HL-60 (cell line): ENCODE measurements at regions not wholly inside any gene's neighbourhood (a gene's known extent, or its start where the extent isn't known, plus 50 kb on each side); places are given as distances from the start of the nearest gene placed in this dataset.

ENCODE experiments used
- POLR2AphosphoS5 ChIP-seq: IDR thresholded peaks from 2 replicates; pipeline ENCODE4 v1.6.1; 2012; ENCODE audit warnings: low read depth
- TF ChIP-seq, protein P1 (sequence below): IDR thresholded peaks from one replicate; pipeline ENCODE4 v1.5.1; 2011; ENCODE audit warnings: low read length, control low read depth, inconsistent platforms; ENCODE audit not compliant: insufficient read depth

DNA sequence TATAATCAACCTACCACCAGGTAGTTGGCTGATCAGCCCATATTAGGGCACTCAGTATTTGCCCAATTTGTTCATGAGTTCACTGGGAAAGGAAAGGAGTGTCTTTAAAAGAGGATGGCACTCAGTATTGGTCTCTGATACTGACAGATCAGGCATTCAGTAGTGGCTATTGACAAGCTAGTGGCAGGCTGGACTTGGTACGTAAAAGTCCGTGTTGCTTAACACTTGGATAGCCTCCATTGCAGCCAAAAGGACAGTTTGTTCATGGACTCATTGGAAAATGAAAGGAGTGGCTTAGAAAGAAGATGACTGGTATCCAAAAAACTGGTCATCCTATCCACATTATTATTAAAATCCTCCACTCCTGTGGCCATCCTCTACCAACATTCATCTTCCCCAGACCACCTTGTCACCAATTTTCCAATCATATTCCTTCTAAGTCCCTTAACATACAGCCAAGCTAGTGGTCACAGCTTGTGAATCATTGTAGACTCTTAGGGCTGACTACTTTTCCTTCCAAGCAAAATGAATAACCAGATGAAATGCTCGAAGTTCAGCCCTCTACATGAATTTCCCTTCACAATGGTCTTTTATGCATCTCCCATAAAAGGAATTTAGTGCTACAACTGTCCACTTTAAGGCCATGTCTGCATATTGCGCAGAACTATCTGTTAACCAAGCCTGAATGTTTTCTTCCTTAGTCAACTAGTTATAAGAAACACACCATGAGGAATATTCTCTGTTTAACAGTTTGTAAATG is 78.6 kb upstream of the MAGI2 start:
- TF ChIP-seq POLR2AphosphoS5 = no peak
- TF ChIP-seq, protein P1, sequence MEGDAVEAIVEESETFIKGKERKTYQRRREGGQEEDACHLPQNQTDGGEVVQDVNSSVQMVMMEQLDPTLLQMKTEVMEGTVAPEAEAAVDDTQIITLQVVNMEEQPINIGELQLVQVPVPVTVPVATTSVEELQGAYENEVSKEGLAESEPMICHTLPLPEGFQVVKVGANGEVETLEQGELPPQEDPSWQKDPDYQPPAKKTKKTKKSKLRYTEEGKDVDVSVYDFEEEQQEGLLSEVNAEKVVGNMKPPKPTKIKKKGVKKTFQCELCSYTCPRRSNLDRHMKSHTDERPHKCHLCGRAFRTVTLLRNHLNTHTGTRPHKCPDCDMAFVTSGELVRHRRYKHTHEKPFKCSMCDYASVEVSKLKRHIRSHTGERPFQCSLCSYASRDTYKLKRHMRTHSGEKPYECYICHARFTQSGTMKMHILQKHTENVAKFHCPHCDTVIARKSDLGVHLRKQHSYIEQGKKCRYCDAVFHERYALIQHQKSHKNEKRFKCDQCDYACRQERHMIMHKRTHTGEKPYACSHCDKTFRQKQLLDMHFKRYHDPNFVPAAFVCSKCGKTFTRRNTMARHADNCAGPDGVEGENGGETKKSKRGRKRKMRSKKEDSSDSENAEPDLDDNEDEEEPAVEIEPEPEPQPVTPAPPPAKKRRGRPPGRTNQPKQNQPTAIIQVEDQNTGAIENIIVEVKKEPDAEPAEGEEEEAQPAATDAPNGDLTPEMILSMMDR = no peak
